ENCODE measurements at regions not wholly inside any gene's neighbourhood (a gene's known extent, or its start where the extent isn't known, plus 50 kb on each side); places are given as distances from the start of the nearest gene placed in this dataset.

DNA sequence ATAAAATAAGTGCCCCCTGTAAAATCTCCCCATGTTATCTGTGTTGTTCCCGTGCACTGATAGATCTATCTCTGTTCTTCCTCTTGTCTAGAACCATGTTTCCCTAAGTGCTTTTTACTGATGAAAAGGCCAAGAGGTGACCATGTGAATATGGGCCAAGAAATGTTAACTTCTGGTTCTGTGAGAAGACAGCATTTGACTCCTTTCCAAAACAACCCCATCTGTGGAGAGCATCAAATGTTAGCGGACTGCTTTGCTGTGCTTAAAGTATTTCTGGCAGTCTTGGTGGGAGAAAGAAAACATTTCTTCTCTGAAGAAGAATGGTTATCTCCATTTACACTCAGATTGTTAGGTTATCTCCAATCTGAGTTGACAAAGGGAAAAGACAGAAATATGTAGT lies 58.6 kb upstream of the GUCY1A2 start:
- H3K4me3 ChIP-seq (ENCODE audit: low read depth, low read length), result no peak overlapping the region
- no peak for DNase-seq (ENCODE audit: low read depth)
- TF ChIP-seq, protein P1, sequence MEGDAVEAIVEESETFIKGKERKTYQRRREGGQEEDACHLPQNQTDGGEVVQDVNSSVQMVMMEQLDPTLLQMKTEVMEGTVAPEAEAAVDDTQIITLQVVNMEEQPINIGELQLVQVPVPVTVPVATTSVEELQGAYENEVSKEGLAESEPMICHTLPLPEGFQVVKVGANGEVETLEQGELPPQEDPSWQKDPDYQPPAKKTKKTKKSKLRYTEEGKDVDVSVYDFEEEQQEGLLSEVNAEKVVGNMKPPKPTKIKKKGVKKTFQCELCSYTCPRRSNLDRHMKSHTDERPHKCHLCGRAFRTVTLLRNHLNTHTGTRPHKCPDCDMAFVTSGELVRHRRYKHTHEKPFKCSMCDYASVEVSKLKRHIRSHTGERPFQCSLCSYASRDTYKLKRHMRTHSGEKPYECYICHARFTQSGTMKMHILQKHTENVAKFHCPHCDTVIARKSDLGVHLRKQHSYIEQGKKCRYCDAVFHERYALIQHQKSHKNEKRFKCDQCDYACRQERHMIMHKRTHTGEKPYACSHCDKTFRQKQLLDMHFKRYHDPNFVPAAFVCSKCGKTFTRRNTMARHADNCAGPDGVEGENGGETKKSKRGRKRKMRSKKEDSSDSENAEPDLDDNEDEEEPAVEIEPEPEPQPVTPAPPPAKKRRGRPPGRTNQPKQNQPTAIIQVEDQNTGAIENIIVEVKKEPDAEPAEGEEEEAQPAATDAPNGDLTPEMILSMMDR (IDR thresholded peaks at IDR 0.05; ENCODE audit: insufficient read depth, low read depth, low read length, missing control alignments), result no peak

DNA sequence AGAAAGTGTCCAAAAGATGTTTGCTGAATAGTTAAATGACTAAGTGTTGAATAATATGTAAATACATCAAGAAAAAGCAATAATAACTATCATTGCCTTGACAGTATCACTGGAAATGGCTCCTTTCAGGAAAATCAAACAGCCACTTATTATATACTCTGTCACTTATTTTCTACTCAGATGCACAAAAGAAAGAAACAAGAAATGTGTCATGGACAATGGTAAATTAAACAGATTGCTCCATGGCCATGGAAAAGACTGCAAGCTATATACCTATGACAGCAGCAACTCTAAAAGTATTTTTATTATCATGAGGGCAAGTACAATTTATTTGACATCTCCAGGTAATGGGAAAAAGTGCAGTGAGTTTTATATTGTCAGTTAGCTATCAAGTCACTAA lies 52.9 kb upstream of the GUCY1A2 start:
- H3K4me3 ChIP-seq (ENCODE audit: low read depth, low read length), result no peak overlapping the region
- TF ChIP-seq, protein P1 (IDR thresholded peaks at IDR 0.05; ENCODE audit: insufficient read depth, low read depth, low read length, missing control alignments), result no peak
- DNase-seq (ENCODE audit: low read depth), result no peak

Data from GM12865 (cell line).